ENCODE measurements at regions not wholly inside any gene's neighbourhood (a gene's known extent, or its start where the extent isn't known, plus 50 kb on each side); places are given as distances from the start of the nearest gene placed in this dataset.
"Not testable (repeated sequence)": the region's sequence is repeated elsewhere in the genome, so short reads cannot be mapped to it uniquely, and the experiment has no call there.

DNA sequence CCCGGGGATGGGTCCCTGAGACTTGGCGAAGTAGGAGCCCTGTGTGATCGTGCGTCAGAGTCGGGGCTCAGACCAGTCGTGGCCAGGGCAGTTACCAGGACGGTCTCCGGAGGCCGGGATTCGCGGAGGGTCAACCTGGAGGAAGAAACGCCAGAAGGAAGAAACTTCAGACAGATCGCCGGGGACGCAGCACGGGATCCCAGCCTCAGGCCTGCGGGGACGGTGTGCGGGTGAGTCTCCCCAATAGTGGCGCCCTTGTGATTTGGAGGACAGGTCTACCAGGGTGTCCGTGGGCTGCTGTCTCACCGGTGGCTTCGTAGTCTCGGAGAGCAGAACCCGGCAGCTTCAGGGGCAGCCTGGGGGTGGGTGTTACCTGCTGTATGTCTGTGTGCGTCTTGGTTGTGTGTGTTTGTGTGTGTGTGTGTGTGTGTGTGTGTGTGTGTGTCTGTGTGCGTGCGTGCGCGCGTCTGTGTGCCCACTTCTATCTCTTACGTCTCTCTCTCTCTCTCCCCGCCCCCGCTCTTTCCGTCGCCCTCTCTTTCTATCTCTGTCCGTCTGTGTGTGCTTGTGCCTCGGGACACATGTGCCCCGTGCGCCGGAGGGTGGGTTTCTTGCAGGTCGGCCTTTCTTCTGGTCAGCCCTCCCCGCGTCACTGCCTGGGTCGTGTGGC is 1406.4 kb upstream of the PCDH10 start:
- not testable (repeated sequence) for H3K27ac Mint-ChIP-seq, DNase-seq, H3K9me3 Mint-ChIP-seq, H3K27me3 Mint-ChIP-seq, H3K4me3 Mint-ChIP-seq, H3K36me3 Mint-ChIP-seq, H3K4me1 Mint-ChIP-seq

DNA sequence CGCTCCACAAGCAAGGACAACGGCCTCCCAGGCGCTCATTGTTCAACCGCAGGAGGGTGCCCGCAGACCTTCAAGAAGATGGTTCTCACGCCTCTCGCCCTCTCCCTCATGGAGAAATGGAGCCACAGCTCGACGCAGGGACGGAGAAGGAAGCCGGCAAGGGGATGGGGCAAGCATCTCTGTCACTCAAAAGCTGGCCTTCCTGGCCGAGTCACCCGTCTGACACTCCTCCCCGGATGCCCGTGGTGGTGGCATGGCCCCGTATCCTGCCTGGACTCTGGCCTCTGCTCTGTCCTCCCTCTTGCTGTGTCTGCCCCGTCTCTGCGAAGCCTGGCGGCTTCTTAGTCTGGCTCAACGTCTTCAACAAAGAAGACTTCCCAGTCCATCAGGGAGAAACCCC is 1405.7 kb upstream of the PCDH10 start:
- not testable (repeated sequence) for H3K27ac Mint-ChIP-seq

DNA sequence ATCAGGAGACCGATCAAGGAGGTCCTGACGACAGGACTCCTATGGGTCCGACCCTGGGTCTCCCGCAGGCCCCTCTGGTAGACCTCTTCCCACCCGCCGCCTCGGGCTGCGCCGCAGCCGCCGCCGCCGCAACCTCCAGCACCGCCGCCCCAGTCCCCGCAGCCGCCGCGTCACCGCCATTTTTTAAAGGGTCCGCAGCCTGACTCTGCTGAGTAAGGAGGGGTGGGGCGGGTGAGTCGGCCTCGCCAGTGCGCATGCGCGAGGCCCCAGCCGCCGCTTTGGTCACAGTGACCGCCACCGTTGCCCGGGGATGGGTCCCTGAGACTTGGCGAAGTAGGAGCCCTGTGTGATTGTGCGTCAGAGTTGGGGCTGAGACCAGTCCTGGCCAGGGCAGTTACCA is 1401.9 kb upstream of the PCDH10 start:
- not testable (repeated sequence) for H3K4me3 Mint-ChIP-seq, H3K27me3 Mint-ChIP-seq, DNase-seq, H3K4me1 Mint-ChIP-seq, H3K27ac Mint-ChIP-seq, H3K36me3 Mint-ChIP-seq, H3K9me3 Mint-ChIP-seq

More for the DNA sequence above, 1405.7 kb upstream of the PCDH10 start:
- not testable (repeated sequence) for DNase-seq, H3K27me3 Mint-ChIP-seq, H3K9me3 Mint-ChIP-seq, H3K36me3 Mint-ChIP-seq, H3K4me3 Mint-ChIP-seq, H3K4me1 Mint-ChIP-seq

GRCh38 chr4:131749224-131749623 is 1399.9 kb upstream of the PCDH10 start:
- H3K27ac Mint-ChIP-seq, H3K27me3 Mint-ChIP-seq, H3K9me3 Mint-ChIP-seq, H3K4me3 Mint-ChIP-seq, H3K4me1 Mint-ChIP-seq, H3K36me3 Mint-ChIP-seq, DNase-seq: not testable (repeated sequence)

DNA sequence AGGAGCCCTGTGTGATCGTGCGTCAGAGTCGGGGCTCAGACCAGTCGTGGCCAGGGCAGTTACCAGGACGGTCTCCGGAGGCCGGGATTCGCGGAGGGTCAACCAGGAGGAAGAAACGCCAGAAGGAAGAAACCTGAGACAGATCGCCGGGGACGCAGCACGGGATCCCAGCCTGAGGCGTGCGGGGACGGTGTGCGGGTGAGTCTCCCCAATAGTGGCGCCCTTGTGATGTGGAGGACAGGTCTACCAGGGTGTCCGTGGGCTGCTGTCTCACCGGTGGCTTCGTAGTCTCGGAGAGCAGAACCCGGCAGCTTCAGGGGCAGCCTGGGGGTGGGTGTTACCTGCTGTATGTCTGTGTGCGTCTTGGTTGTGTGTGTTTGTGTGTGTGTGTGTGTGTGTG is 1399.1 kb upstream of the PCDH10 start:
- not testable (repeated sequence) for H3K36me3 Mint-ChIP-seq, H3K27me3 Mint-ChIP-seq, H3K9me3 Mint-ChIP-seq, H3K4me3 Mint-ChIP-seq, H3K27ac Mint-ChIP-seq, H3K4me1 Mint-ChIP-seq, DNase-seq

GRCh38 chr4:131750469-131750868 is 1398.6 kb upstream of the PCDH10 start:
- H3K4me3 Mint-ChIP-seq, H3K27me3 Mint-ChIP-seq, H3K9me3 Mint-ChIP-seq, H3K36me3 Mint-ChIP-seq, H3K27ac Mint-ChIP-seq, H3K4me1 Mint-ChIP-seq: not testable (repeated sequence)
- peak; percentile 15 for DNase-seq

DNA sequence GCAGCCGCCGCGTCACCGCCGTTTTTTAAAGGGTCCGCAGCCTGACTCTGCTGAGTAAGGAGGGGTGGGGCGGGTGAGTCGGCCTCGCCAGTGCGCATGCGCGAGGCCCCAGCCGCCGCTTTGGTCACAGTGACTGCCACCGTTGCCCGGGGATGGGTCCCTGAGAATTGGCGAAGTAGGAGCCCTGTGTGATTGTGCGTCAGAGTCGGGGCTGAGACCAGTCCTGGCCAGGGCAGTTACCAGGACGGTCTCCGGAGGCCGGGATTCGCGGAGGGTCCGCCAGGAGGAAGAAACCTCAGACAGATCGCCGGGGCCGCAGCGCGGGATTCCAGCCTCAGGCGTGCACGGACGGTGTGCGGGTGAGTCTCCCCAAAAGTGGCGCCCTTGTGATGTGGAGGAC is 1386.9 kb upstream of the PCDH10 start:
- H3K4me3 Mint-ChIP-seq, H3K4me1 Mint-ChIP-seq, H3K27me3 Mint-ChIP-seq, H3K36me3 Mint-ChIP-seq, DNase-seq, H3K27ac Mint-ChIP-seq, H3K9me3 Mint-ChIP-seq: not testable (repeated sequence)

- no peak overlapping the region for H3K27ac Mint-ChIP-seq
- DNase-seq: no peak
- H3K4me1 Mint-ChIP-seq: no peaks in the 10 kb centered on the region
- no peaks in the 10 kb centered on the region for H3K36me3 Mint-ChIP-seq
- no peaks in the 10 kb centered on the region for H3K27me3 Mint-ChIP-seq
- no peak overlapping the region for H3K4me3 Mint-ChIP-seq
- H3K9me3 Mint-ChIP-seq: no peaks in the 10 kb centered on the region
Measured at GRCh38 chr4:131764730-131765129, 1384.4 kb upstream of the PCDH10 start.

GRCh38 chr4:131774382-131774781 is 1374.7 kb upstream of the PCDH10 start:
- not testable (repeated sequence) for H3K27ac Mint-ChIP-seq

GRCh38 chr4:131810565-131810964 is 1338.5 kb upstream of the PCDH10 start:
- H3K36me3 Mint-ChIP-seq, H3K9me3 Mint-ChIP-seq, H3K27me3 Mint-ChIP-seq, DNase-seq, H3K4me3 Mint-ChIP-seq, H3K27ac Mint-ChIP-seq, H3K4me1 Mint-ChIP-seq: not testable (repeated sequence)

More at GRCh38 chr4:131774382-131774781, 1374.7 kb upstream of the PCDH10 start:
- H3K36me3 Mint-ChIP-seq, H3K9me3 Mint-ChIP-seq, DNase-seq, H3K4me3 Mint-ChIP-seq, H3K4me1 Mint-ChIP-seq, H3K27me3 Mint-ChIP-seq: not testable (repeated sequence)
